ENCODE measurements at regions not wholly inside any gene's neighbourhood (a gene's known extent, or its start where the extent isn't known, plus 50 kb on each side); places are given as distances from the start of the nearest gene placed in this dataset.

DNA sequence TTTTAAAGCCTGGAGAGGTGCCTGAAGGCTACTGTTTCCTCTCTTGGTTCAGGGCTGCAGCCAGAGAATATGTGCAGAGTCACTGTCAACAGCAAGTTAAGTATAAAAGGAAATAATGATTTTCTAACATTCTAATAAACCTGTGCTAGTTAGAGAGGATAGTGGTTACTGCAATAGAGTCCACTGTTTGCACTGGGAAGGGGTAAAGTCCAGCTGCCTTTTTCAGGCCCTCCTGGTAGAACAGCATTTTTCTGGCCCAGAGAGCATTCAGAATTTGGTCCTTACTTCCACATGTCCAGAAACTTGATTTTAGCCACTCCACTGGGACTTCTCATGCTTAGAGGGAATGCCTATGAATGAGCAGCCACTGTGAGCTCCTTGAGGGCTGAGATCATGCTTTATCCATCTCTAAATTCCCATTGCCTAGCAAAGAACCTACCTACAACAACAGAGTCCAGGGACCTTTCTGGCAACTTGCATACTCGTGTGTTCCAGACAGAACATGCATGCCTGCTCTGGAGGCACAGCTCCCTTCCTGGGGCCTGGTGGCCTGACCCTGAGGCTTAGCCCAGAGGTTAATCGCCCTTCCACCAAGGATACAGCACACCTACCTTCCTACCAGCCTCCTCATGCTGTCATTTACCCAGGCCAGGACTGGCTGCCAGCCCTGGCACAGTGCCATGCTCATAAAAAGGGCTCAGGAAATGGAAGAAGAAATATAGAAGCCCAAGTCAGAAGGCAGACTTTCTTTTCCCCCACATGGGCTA, 50.3 kb upstream of the ATP13A3 start:
- DNase-seq (ENCODE audit: low spot score): peak; percentile 55
- FAIRE-seq: no peak
